HEK293 (cell line): ENCODE measurements at regions not wholly inside any gene's neighbourhood (a gene's known extent, or its start where the extent isn't known, plus 50 kb on each side); places are given as distances from the start of the nearest gene placed in this dataset.

Experiments used
- CTCF ChIA-PET: fragments of 350-600 bp; formaldehyde crosslinking; extraction: SDS; loops from one replicate; lab custom pipeline; 2021; ENCODE audit warnings: antibody characterized with exemption; lab: Yijun Ruan, JAX
- POLR2A ChIA-PET: fragments of 300-600 bp; formaldehyde crosslinking; extraction: SDS; loops from one replicate; lab custom pipeline; 2020; ENCODE audit warnings: antibody characterized with exemption, inconsistent platforms; lab: Yijun Ruan, JAX
- H3K27ac ChIP-seq: fragments of 200-500 bp; sonication (Bioruptor generic); 2 replicates; pipeline ENCODE4 v1.5.1; 2014; ENCODE audit warnings: low read depth, low read length, control low read depth, inconsistent platforms; ENCODE audit errors: extremely low read depth
- H3K36me3 ChIP-seq, 2 experiments: fragments of 200-500 bp in 1 of 2; sonication (Bioruptor generic) in 1 of 2; 1 replicate in 1 of 2; 2 replicates in 1 of 2; pipeline ENCODE4 v1.5.1; 2014 to 2017; ENCODE audit warnings: inconsistent platforms in 2 of 2, low read length in 2 of 2; ENCODE audit not compliant: control insufficient read depth in 2 of 2, insufficient read depth in 1 of 2
- H3K4me1 ChIP-seq: fragments of 200-500 bp; sonication (Bioruptor generic); 2 replicates; pipeline ENCODE4 v1.5.1; 2014; ENCODE audit warnings: mild to moderate bottlenecking, low read length, inconsistent platforms; ENCODE audit not compliant: control insufficient read depth, insufficient read depth
- H3K4me3 ChIP-seq: 2 replicates; pipeline ENCODE4 v1.5.1; 2011; ENCODE audit warnings: low read depth, mild to moderate bottlenecking, control low read depth, low read length, moderate library complexity
- H3K9me3 ChIP-seq: fragments of 200-500 bp; sonication (Bioruptor generic); 2 replicates; pipeline ENCODE4 v1.5.1; 2014; ENCODE audit warnings: low read depth, low read length, inconsistent platforms; ENCODE audit not compliant: control insufficient read depth, insufficient read depth
- GLI2 ChIP-seq: fragments of 450-650 bp; formaldehyde crosslinking; IDR thresholded peaks from 2 replicates; pipeline ENCODE4; 2017; ENCODE audit warnings: missing biosample characterization, missing genetic modification characterization, low read depth, borderline replicate concordance
- GLIS1 ChIP-seq: fragments of 450-650 bp; formaldehyde crosslinking; IDR thresholded peaks from 2 replicates; pipeline ENCODE4 v1.5.1; 2016; ENCODE audit warnings: missing biosample characterization, missing genetic modification characterization
- KLF10 ChIP-seq: fragments of 450-650 bp; IDR thresholded peaks from 2 replicates; pipeline ENCODE4 v1.5.1; 2018; ENCODE audit warnings: missing biosample characterization, mild to moderate bottlenecking, missing genetic modification characterization
- PRDM1 ChIP-seq: fragments of 450-650 bp; formaldehyde crosslinking; IDR thresholded peaks from 2 replicates; pipeline ENCODE4; 2016; ENCODE audit warnings: missing biosample characterization, missing genetic modification characterization
- SCRT2 ChIP-seq: fragments of 450-650 bp; formaldehyde crosslinking; IDR thresholded peaks from 2 replicates; pipeline ENCODE4 v1.5.1; 2016; ENCODE audit warnings: missing biosample characterization, missing genetic modification characterization
- SP7 ChIP-seq: fragments of 450-650 bp; formaldehyde crosslinking; IDR thresholded peaks from 2 replicates; pipeline ENCODE4 v1.5.1; 2016; ENCODE audit warnings: missing biosample characterization, missing genetic modification characterization
- TCF7L2 ChIP-seq: IDR thresholded peaks from 2 replicates; pipeline ENCODE4 v1.6.1; 2011; ENCODE audit warnings: low read depth, mild to moderate bottlenecking, inconsistent platforms, low read length, moderate library complexity, borderline replicate concordance
- ZBTB7A ChIP-seq: fragments of 450-650 bp; formaldehyde crosslinking; IDR thresholded peaks from 2 replicates; pipeline ENCODE4 v1.5.1; 2016; ENCODE audit warnings: low read depth, missing biosample characterization, missing genetic modification characterization
- ZFHX2 ChIP-seq: fragments of 450-650 bp; formaldehyde crosslinking; conservative IDR thresholded peaks from 2 replicates; pipeline ENCODE4 v1.5.1; 2016; ENCODE audit warnings: missing biosample characterization, missing genetic modification characterization
- ZFP41 ChIP-seq: fragments of 450-650 bp; formaldehyde crosslinking; IDR thresholded peaks from 2 replicates; pipeline ENCODE4 v1.5.1; 2016; ENCODE audit warnings: missing biosample characterization, missing genetic modification characterization, borderline replicate concordance
- ZNF133 ChIP-seq: fragments of 450-650 bp; formaldehyde crosslinking; IDR thresholded peaks from 2 replicates; pipeline ENCODE4 v1.5.1; 2016; ENCODE audit warnings: missing biosample characterization, missing genetic modification characterization
- ZNF239 ChIP-seq: fragments of 450-650 bp; formaldehyde crosslinking; IDR thresholded peaks from 2 replicates; pipeline ENCODE4 v1.5.1; 2016; ENCODE audit warnings: missing biosample characterization, missing genetic modification characterization
- ZNF266 ChIP-seq: fragments of 450-650 bp; formaldehyde crosslinking; IDR thresholded peaks from 2 replicates; pipeline ENCODE4 v1.5.1; 2016; ENCODE audit warnings: missing biosample characterization, missing genetic modification characterization, low read depth
- ZNF280C ChIP-seq: fragments of 450-650 bp; formaldehyde crosslinking; IDR thresholded peaks from 2 replicates; pipeline ENCODE4 v1.5.1; 2016; ENCODE audit warnings: missing biosample characterization, missing genetic modification characterization
- ZNF335 ChIP-seq: fragments of 450-650 bp; formaldehyde crosslinking; conservative IDR thresholded peaks from 2 replicates; pipeline ENCODE4 v1.5.1; 2016; ENCODE audit warnings: missing biosample characterization, missing genetic modification characterization
- ZNF549 ChIP-seq: fragments of 450-650 bp; IDR thresholded peaks from 2 replicates; pipeline ENCODE4 v1.5.1; 2018; ENCODE audit warnings: missing biosample characterization, missing genetic modification characterization, mild to moderate bottlenecking, inconsistent platforms, moderate library complexity
- ZNF561 ChIP-seq: fragments of 450-650 bp; IDR thresholded peaks from 2 replicates; pipeline ENCODE4 v1.5.1; 2018; ENCODE audit warnings: missing biosample characterization, missing genetic modification characterization, borderline replicate concordance
- ZNF585B ChIP-seq: fragments of 450-650 bp; formaldehyde crosslinking; IDR thresholded peaks from 2 replicates; pipeline ENCODE4 v1.5.1; 2016; ENCODE audit warnings: missing biosample characterization, missing genetic modification characterization
- ZNF654 ChIP-seq: fragments of 450-650 bp; formaldehyde crosslinking; IDR thresholded peaks from 2 replicates; pipeline ENCODE4 v1.5.1; 2016; ENCODE audit warnings: low read depth, missing biosample characterization, missing genetic modification characterization
- ZNF791 ChIP-seq: fragments of 450-650 bp; formaldehyde crosslinking; IDR thresholded peaks from 2 replicates; pipeline ENCODE4 v1.5.1; 2016; ENCODE audit warnings: missing biosample characterization, missing genetic modification characterization
- ZNF837 ChIP-seq: fragments of 450-650 bp; formaldehyde crosslinking; IDR thresholded peaks from 2 replicates; pipeline ENCODE4 v1.5.1; 2016; ENCODE audit warnings: missing biosample characterization, missing genetic modification characterization
- TF ChIP-seq, protein P1 (sequence below): fragments of 450-650 bp; formaldehyde crosslinking; IDR thresholded peaks from 2 replicates; pipeline ENCODE4 v1.5.1; 2016; ENCODE audit warnings: missing biosample characterization, missing genetic modification characterization
- TF ChIP-seq, protein P2 (sequence below): fragments of 450-650 bp; formaldehyde crosslinking; IDR thresholded peaks from 2 replicates; pipeline ENCODE4 v1.5.1; 2016; ENCODE audit warnings: missing biosample characterization, missing genetic modification characterization

GRCh38 chr2:103506812-103507211 lies 745.0 kb downstream of the TMEM182 start:
- Histone ChIP-seq H3K4me3 (no peak overlapping the region), H3K27ac (no peak overlapping the region), H3K36me3 (no peaks in the 10 kb centered on the region), H3K9me3 (no peaks in the 10 kb centered on the region), H3K4me1 (no peaks in the 10 kb centered on the region)
- ChIA-PET CTCF (no interaction called here), POLR2A (no interaction called here)
- TF ChIP-seq GLIS1 (no peak), ZNF585B (tag by site-specific recombination) (no peak), SP7 (no peak), ZNF239 (tag by site-specific recombination) (no peak), ZNF280C (tag by site-specific recombination) (no peak), ZNF561 (tag by site-specific recombination) (no peak), ZNF133 (tag by site-specific recombination) (no peak), ZNF837 (no peak), ZNF791 (tag by site-specific recombination) (no peak), ZBTB7A (no peak), ZFP41 (tag by site-specific recombination) (no peak)
- TF ChIP-seq, protein P1, sequence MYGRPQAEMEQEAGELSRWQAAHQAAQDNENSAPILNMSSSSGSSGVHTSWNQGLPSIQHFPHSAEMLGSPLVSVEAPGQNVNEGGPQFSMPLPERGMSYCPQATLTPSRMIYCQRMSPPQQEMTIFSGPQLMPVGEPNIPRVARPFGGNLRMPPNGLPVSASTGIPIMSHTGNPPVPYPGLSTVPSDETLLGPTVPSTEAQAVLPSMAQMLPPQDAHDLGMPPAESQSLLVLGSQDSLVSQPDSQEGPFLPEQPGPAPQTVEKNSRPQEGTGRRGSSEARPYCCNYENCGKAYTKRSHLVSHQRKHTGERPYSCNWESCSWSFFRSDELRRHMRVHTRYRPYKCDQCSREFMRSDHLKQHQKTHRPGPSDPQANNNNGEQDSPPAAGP (tag by site-specific recombination) = no peak
- TF ChIP-seq, protein P2, sequence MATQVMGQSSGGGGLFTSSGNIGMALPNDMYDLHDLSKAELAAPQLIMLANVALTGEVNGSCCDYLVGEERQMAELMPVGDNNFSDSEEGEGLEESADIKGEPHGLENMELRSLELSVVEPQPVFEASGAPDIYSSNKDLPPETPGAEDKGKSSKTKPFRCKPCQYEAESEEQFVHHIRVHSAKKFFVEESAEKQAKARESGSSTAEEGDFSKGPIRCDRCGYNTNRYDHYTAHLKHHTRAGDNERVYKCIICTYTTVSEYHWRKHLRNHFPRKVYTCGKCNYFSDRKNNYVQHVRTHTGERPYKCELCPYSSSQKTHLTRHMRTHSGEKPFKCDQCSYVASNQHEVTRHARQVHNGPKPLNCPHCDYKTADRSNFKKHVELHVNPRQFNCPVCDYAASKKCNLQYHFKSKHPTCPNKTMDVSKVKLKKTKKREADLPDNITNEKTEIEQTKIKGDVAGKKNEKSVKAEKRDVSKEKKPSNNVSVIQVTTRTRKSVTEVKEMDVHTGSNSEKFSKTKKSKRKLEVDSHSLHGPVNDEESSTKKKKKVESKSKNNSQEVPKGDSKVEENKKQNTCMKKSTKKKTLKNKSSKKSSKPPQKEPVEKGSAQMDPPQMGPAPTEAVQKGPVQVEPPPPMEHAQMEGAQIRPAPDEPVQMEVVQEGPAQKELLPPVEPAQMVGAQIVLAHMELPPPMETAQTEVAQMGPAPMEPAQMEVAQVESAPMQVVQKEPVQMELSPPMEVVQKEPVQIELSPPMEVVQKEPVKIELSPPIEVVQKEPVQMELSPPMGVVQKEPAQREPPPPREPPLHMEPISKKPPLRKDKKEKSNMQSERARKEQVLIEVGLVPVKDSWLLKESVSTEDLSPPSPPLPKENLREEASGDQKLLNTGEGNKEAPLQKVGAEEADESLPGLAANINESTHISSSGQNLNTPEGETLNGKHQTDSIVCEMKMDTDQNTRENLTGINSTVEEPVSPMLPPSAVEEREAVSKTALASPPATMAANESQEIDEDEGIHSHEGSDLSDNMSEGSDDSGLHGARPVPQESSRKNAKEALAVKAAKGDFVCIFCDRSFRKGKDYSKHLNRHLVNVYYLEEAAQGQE (tag by site-specific recombination) = no peak

DNA sequence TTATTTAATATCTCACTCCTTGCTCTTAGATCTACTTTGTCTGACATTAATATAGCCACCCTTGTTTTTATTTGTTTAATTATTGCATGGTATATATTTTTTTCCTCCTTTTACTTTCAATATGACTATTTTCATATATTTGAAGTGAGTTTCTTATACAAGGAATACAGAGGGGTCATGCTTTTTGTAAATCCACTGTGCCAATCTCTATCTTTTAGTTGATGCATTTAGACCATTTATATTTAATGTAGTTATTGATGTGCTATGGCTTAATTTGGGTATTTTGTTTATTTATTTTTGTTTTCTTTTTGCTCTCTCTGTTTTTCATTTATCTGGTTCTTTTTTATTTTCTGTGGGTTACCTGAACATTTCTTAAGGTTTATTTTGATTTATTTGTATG lies 750.6 kb downstream of the TMEM182 start:
- CTCF ChIA-PET = no interaction called here
- Histone ChIP-seq H3K4me1 (no peaks in the 10 kb centered on the region), H3K9me3 (no peaks in the 10 kb centered on the region), H3K36me3 (no peaks in the 10 kb centered on the region), H3K4me3 (no peak overlapping the region), H3K27ac (no peak overlapping the region)
- TF ChIP-seq GLI2 (tag by site-specific recombination) (no peak), ZNF549 (no peak), SCRT2 (tag by site-specific recombination) (no peak), ZNF654 (tag by site-specific recombination) (no peak), ZNF239 (tag by site-specific recombination) (no peak), KLF10 (tag by site-specific recombination) (no peak), PRDM1 (tag by site-specific recombination) (no peak), ZNF335 (tag by site-specific recombination) (no peak), ZFHX2 (tag by site-specific recombination) (no peak), TCF7L2 (no peak), ZNF266 (no peak)
- POLR2A ChIA-PET = no interaction called here
